ENCODE measurements at regions not wholly inside any gene's neighbourhood (a gene's known extent, or its start where the extent isn't known, plus 50 kb on each side); places are given as distances from the start of the nearest gene placed in this dataset.
"Not testable (repeated sequence)": the region's sequence is repeated elsewhere in the genome, so short reads cannot be mapped to it uniquely, and the experiment has no call there.

DNA sequence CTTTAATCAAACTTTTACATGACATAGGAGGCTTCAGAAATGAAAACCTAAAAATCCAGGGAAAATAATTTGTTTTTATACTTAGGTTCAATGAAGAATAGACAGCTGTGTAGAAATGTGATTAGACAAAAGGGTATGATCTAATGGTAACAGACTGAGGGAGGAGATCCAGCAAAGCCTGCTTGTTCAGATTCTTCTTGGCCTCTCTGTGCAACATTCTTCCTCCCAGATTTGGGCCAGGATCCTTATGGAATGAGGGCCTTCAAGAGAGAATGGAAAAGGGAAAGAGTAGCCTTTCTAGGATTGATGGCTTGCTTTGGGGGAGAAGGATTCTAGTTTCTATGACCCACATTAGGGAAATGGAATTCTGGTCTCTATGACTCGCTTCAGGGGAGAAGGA is 94.5 kb upstream of the G2E3 start:
- ATAC-seq = no peak
- Histone ChIP-seq H3K4me3 (no peak overlapping the region), H3K9me3 (no peaks in the 10 kb centered on the region), H3K4me1 (no peaks in the 10 kb centered on the region), H3K27ac (no peak overlapping the region), H3K27me3 (no peaks in the 10 kb centered on the region), H3K36me3 (no peaks in the 10 kb centered on the region)
- WGBS, 2 donors (ENCODE audit: low coverage in 1 of 2) = 90 to 100% methylated on average over 1 of the region's 1 CpG
- TF ChIP-seq POLR2A (IDR thresholded peaks at IDR 0.05) = no peak
- TF ChIP-seq EP300 (IDR thresholded peaks at IDR 0.05) = no peak
- TF ChIP-seq, protein P1, sequence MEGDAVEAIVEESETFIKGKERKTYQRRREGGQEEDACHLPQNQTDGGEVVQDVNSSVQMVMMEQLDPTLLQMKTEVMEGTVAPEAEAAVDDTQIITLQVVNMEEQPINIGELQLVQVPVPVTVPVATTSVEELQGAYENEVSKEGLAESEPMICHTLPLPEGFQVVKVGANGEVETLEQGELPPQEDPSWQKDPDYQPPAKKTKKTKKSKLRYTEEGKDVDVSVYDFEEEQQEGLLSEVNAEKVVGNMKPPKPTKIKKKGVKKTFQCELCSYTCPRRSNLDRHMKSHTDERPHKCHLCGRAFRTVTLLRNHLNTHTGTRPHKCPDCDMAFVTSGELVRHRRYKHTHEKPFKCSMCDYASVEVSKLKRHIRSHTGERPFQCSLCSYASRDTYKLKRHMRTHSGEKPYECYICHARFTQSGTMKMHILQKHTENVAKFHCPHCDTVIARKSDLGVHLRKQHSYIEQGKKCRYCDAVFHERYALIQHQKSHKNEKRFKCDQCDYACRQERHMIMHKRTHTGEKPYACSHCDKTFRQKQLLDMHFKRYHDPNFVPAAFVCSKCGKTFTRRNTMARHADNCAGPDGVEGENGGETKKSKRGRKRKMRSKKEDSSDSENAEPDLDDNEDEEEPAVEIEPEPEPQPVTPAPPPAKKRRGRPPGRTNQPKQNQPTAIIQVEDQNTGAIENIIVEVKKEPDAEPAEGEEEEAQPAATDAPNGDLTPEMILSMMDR (IDR thresholded peaks at IDR 0.05) = no peak

- no peak for ATAC-seq
- H3K4me1 ChIP-seq = no peaks in the 10 kb centered on the region
- no peaks in the 10 kb centered on the region for H3K27me3 ChIP-seq
- no peaks in the 10 kb centered on the region for H3K9me3 ChIP-seq
- no peak overlapping the region for H3K27ac ChIP-seq
- WGBS, 2 donors (ENCODE audit: low coverage in 1 of 2) = 62 to 87% methylated on average over 4 of the region's 4 CpGs
- no peaks in the 10 kb centered on the region for H3K36me3 ChIP-seq
- no peak overlapping the region for H3K4me3 ChIP-seq
- no peak for TF ChIP-seq POLR2A (IDR thresholded peaks at IDR 0.05)
- no peak for TF ChIP-seq POLR2AphosphoS5 (IDR thresholded peaks at IDR 0.05)
- TF ChIP-seq EP300 (IDR thresholded peaks at IDR 0.05) = no peak
- TF ChIP-seq, protein P1 (IDR thresholded peaks at IDR 0.05) = no peak
These were observed 90.6 kb upstream of the G2E3 start for GRCh38 chr14:30468354-30468753.

- H3K27ac ChIP-seq = no peak overlapping the region
- H3K4me1 ChIP-seq = no peaks in the 10 kb centered on the region
- no peaks in the 10 kb centered on the region for H3K9me3 ChIP-seq
- H3K27me3 ChIP-seq = no peaks in the 10 kb centered on the region
- no peak for TF ChIP-seq POLR2A (IDR thresholded peaks at IDR 0.05)
- no peak for TF ChIP-seq POLR2AphosphoS5 (IDR thresholded peaks at IDR 0.05)
- TF ChIP-seq, protein P1 (IDR thresholded peaks at IDR 0.05) = no peak
- TF ChIP-seq EP300 (IDR thresholded peaks at IDR 0.05) = no peak
- H3K4me3 ChIP-seq = no peak overlapping the region
- H3K36me3 ChIP-seq = no peaks in the 10 kb centered on the region
- no peak for ATAC-seq
These were observed 87.0 kb upstream of the G2E3 start for GRCh38 chr14:30471980-30472379.

DNA sequence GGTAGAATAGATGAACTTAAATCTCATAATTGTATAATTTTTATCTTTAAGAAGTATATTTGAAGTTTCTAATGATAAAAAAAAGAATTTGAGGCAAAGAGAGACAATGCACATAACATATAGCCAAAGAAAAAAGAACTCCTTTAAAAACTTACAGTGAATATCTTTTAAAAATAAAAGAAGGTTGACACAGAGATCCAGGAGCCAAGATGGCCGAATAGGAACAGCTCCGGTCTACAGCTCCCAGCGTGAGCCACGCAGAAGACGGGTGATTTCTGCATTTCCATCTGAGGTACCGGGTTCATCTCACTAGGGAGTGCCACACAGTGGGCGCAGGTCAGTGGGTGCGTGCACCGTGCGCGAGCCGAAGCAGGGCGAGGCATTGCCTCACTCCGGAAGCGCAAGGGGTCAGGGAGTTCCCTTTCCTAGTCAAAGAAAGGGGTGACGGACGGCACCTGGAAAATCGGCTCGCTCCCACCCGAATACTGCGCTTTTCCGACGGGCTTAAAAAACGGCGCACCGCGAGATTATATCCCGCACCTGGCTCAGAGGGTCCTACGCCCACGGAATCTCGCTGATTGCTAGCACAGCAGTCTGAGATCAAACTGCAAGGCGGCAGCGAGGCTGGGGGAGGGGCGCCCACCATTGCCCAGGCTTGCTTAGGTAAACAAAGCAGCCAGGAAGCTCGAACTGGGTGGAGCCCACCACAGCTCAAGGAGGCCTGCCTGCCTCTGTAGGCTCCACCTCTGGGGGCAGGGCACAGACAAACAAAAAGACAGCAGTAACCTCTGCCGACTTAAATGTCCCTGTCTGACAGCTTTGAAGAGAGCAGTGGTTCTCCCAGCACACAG is 84.9 kb upstream of the G2E3 start:
- H3K4me1 ChIP-seq, H3K27ac ChIP-seq, H3K4me3 ChIP-seq, H3K27me3 ChIP-seq, H3K9me3 ChIP-seq, H3K36me3 ChIP-seq, ATAC-seq: not testable (repeated sequence)
- WGBS, 2 donors (ENCODE audit: low coverage in 1 of 2) = 91% methylated on average over 5 of the region's 36 CpGs; no CpG with 5 or more reads in 1 of the 2 donors

GRCh38 chr14:30482276-30482675 is 76.7 kb upstream of the G2E3 start:
- WGBS, 2 donors (ENCODE audit: low coverage in 1 of 2) = 83% methylated on average over 1 of the region's 1 CpG; no CpG with 5 or more reads in 1 of the 2 donors
- ATAC-seq = no peak
- no peak for TF ChIP-seq POLR2AphosphoS5 (IDR thresholded peaks at IDR 0.05)
- H3K36me3 ChIP-seq = no peaks in the 10 kb centered on the region
- no peak overlapping the region for H3K27ac ChIP-seq
- H3K4me1 ChIP-seq = no peaks in the 10 kb centered on the region
- no peak overlapping the region for H3K4me3 ChIP-seq
- no peaks in the 10 kb centered on the region for H3K27me3 ChIP-seq
- H3K9me3 ChIP-seq = no peaks in the 10 kb centered on the region

- no peaks in the 10 kb centered on the region for H3K27me3 ChIP-seq
- no peaks in the 10 kb centered on the region for H3K4me1 ChIP-seq
- ATAC-seq = no peak
- TF ChIP-seq POLR2AphosphoS5 (IDR thresholded peaks at IDR 0.05) = no peak
- TF ChIP-seq EP300 (IDR thresholded peaks at IDR 0.05) = no peak
- TF ChIP-seq, protein P1 (IDR thresholded peaks at IDR 0.05) = no peak
- no peak for TF ChIP-seq POLR2A (IDR thresholded peaks at IDR 0.05)
- H3K4me3 ChIP-seq = no peak overlapping the region
- WGBS, 2 donors (ENCODE audit: low coverage in 1 of 2) = 72 to 76% methylated on average over 3 of the region's 3 CpGs
- H3K27ac ChIP-seq = no peak overlapping the region
- H3K9me3 ChIP-seq = no peaks in the 10 kb centered on the region
- H3K36me3 ChIP-seq = no peaks in the 10 kb centered on the region
These were observed 74.8 kb upstream of the G2E3 start for GRCh38 chr14:30484201-30484600.

Data from gastroesophageal sphincter (tissue), 4 donors.